ENCODE measurements at regions not wholly inside any gene's neighbourhood (a gene's known extent, or its start where the extent isn't known, plus 50 kb on each side); places are given as distances from the start of the nearest gene placed in this dataset.

DNA sequence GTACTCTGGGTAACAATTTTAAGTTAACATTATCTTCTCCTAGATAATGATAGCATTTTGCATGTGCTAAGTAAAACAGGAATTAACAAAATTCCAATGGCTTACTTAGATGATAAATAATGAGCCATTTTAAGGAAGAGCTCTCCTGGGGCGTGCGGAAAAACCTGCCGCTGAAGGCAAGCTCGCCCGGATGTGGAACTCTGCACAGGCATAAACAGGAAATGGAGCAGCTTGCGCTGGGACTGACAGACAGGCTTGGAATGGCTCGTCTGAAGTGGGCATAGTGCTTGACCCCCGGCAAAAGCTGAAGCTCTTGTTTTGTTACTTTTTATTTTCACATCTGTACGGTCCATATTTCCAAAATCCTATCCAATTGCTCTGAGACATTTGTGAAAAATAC is 169.2 kb downstream of the ZNF281 start:
- Histone ChIP-seq H3K27me3 (replicated peaks; ENCODE audit: control insufficient read depth, insufficient read depth, low read length) (peaks cover 4% of the 10 kb centered on the region), H3K36me3 (ENCODE audit: control insufficient read depth, insufficient read depth, low read length) (no peaks in the 10 kb centered on the region), H3K4me3 (replicated peaks; ENCODE audit: low read depth, low read length) (no peak overlapping the region)
- no peak for TF ChIP-seq CTCF (IDR thresholded peaks at IDR 0.05; ENCODE audit: insufficient read depth, low read length, poor library complexity, severe bottlenecking)
- DNase-seq (ENCODE audit: extremely low read depth, insufficient read length): no peak

DNA sequence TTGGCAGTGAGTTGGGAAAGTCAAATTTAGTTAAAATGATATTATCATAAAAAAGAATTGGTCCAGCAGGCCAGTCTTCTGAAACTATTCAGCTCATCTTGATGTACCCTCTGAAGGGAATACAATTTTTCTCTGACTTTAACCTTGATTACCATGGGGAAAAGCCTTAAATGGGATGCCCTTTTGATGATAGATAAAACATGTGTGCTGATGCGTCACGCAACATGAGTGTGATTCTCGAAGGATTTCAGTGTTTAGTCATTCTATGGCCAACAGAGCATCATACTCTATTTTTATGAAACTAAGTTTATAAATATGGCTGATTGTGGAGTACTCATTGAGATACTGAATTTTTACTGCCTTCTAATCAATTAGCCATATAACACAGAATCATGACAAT is 171.5 kb downstream of the ZNF281 start:
- DNase-seq (ENCODE audit: extremely low read depth, insufficient read length): no peak
- Histone ChIP-seq H3K27me3 (replicated peaks; ENCODE audit: control insufficient read depth, insufficient read depth, low read length) (peaks cover 4% of the 10 kb centered on the region), H3K36me3 (ENCODE audit: control insufficient read depth, insufficient read depth, low read length) (no peaks in the 10 kb centered on the region), H3K4me3 (replicated peaks; ENCODE audit: low read depth, low read length) (no peak overlapping the region)
- TF ChIP-seq CTCF (IDR thresholded peaks at IDR 0.05; ENCODE audit: insufficient read depth, low read length, poor library complexity, severe bottlenecking): no peak

DNA sequence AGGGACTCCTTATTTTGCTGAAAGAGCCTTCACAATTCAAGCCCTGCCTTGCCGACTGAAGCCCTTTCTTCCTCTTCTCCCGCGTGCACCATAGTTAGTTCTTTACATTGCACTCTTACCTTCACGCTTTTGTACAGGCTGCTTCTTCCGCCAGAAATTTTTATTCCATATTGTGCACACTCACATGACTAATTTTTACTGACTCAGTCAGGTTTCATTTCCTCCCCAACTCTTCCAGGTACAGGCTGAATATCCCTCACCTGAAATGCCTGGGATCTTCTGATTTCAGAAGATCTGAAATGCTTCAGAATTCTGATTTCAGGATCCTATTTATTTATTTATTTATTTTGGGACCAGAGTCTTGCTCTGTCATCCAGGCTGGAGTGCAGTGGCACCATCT is 172.8 kb downstream of the ZNF281 start:
- Histone ChIP-seq H3K4me3 (replicated peaks; ENCODE audit: low read depth, low read length) (no peak overlapping the region), H3K27me3 (replicated peaks; ENCODE audit: control insufficient read depth, insufficient read depth, low read length) (peaks cover under 1% of the 10 kb centered on the region; the same call in 1 of the 2 replicates), H3K36me3 (ENCODE audit: control insufficient read depth, insufficient read depth, low read length) (no peaks in the 10 kb centered on the region)
- DNase-seq (ENCODE audit: extremely low read depth, insufficient read length): no peak
- TF ChIP-seq CTCF (IDR thresholded peaks at IDR 0.05; ENCODE audit: insufficient read depth, low read length, poor library complexity, severe bottlenecking): no peak

GRCh38 chr1:200234938-200235337 is 174.9 kb downstream of the ZNF281 start:
- TF ChIP-seq CTCF (IDR thresholded peaks at IDR 0.05; ENCODE audit: insufficient read depth, low read length, poor library complexity, severe bottlenecking): no peak
- Histone ChIP-seq H3K27me3 (replicated peaks; ENCODE audit: control insufficient read depth, insufficient read depth, low read length) (no peaks in the 10 kb centered on the region), H3K4me3 (replicated peaks; ENCODE audit: low read depth, low read length) (no peak overlapping the region), H3K36me3 (ENCODE audit: control insufficient read depth, insufficient read depth, low read length) (no peaks in the 10 kb centered on the region)
- no peak for DNase-seq (ENCODE audit: extremely low read depth, insufficient read length)

- Histone ChIP-seq H3K4me3 (replicated peaks; ENCODE audit: low read depth, low read length) (no peak overlapping the region), H3K36me3 (ENCODE audit: control insufficient read depth, insufficient read depth, low read length) (no peaks in the 10 kb centered on the region), H3K27me3 (replicated peaks; ENCODE audit: control insufficient read depth, insufficient read depth, low read length) (no peaks in the 10 kb centered on the region)
- no peak for DNase-seq (ENCODE audit: extremely low read depth, insufficient read length)
- no peak for TF ChIP-seq CTCF (IDR thresholded peaks at IDR 0.05; ENCODE audit: insufficient read depth, low read length, poor library complexity, severe bottlenecking)
These were observed 176.4 kb downstream of the ZNF281 start for GRCh38 chr1:200233393-200233792.

GRCh38 chr1:200231787-200232231 is 178.0 kb downstream of the ZNF281 start:
- no peak for TF ChIP-seq CTCF (IDR thresholded peaks at IDR 0.05; ENCODE audit: insufficient read depth, low read length, poor library complexity, severe bottlenecking)
- DNase-seq (ENCODE audit: extremely low read depth, insufficient read length): no peak

More at GRCh38 chr1:200231787-200232231, 178.0 kb downstream of the ZNF281 start:
- Histone ChIP-seq H3K36me3 (ENCODE audit: control insufficient read depth, insufficient read depth, low read length) (no peaks in the 10 kb centered on the region), H3K27me3 (replicated peaks; ENCODE audit: control insufficient read depth, insufficient read depth, low read length) (no peaks in the 10 kb centered on the region), H3K4me3 (replicated peaks; ENCODE audit: low read depth, low read length) (no peak overlapping the region)
